Endothelial cell of umbilical vein (primary cell): ENCODE measurements at regions not wholly inside any gene's neighbourhood (a gene's known extent, or its start where the extent isn't known, plus 50 kb on each side); places are given as distances from the start of the nearest gene placed in this dataset.

ENCODE experiments used
- JUN ChIP-seq: IDR thresholded peaks from 2 replicates; pipeline ENCODE4 v1.6.1; 2011; ENCODE audit warnings: borderline replicate concordance, low read depth; ENCODE audit not compliant: insufficient read length, insufficient read depth
- POLR2AphosphoS5 ChIP-seq: IDR thresholded peaks from 2 replicates; pipeline ENCODE4 v1.6.1; 2012; ENCODE audit warnings: low read depth, mild to moderate bottlenecking, control low read depth, low read length, moderate library complexity; ENCODE audit not compliant: insufficient read depth

- no peak for TF ChIP-seq POLR2AphosphoS5
- TF ChIP-seq JUN = no peak
Measured at GRCh38 chrX:125004799-125005198, 314.9 kb upstream of the TEX13C start.
